ENCODE measurements at regions not wholly inside any gene's neighbourhood (a gene's known extent, or its start where the extent isn't known, plus 50 kb on each side); places are given as distances from the start of the nearest gene placed in this dataset.

DNA sequence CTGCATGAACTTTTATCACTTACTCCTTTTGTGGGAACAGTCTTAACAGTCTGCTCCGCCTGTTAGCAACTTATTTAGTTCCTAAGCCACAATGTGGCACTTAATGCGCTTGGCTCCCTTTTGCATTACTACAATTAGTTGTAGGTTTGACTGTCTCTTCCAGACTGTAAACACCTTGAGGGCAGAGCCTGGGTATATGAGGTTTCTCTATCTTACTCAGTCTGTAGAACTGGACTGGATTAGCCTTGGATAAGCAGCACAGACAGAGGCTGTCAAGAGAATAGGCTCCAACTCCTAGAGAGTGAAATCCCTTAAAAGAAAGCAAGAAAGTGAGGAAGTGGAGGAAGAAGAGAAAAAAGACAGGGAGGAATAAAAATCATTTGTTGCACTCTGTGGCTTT lies 268.3 kb upstream of the MAF start:
- H3K27me3 ChIP-seq (replicated peaks in 1 of 4; ENCODE audit: control extremely low read depth in 1 of 4, control insufficient read depth in 3 of 4, insufficient read depth in 4 of 4, low read length in 3 of 4), result no peaks in the 10 kb centered on the region
- no CpG with 5 or more reads among the region's 2 CpGs for WGBS (ENCODE audit: insufficient coverage)
- H3K9me3 ChIP-seq (ENCODE audit: control extremely low read depth in 1 of 3, control insufficient read depth in 2 of 3, insufficient read depth in 1 of 3, low read length in 2 of 3), result no peaks in the 10 kb centered on the region
- DNase-seq (no peak), ATAC-seq (ENCODE audit: low read depth) (no peak)
- no peak for TF ChIP-seq CTCF (IDR thresholded peaks at IDR 0.05)
- TF ChIP-seq EZH2 (IDR thresholded peaks at IDR 0.05; ENCODE audit: borderline replicate concordance, insufficient read depth, low read depth, low read length, poor library complexity, severe bottlenecking), result no peak
- H4K20me1 ChIP-seq (ENCODE audit: control insufficient read depth, insufficient read depth, low read length, poor library complexity, severe bottlenecking), result no peaks in the 10 kb centered on the region
- no peak overlapping the region for H3K4me3 ChIP-seq (ENCODE audit: control extremely low read depth in 1 of 5, extremely low read depth in 1 of 5, insufficient read depth in 1 of 5, low read depth in 2 of 5, low read length in 4 of 5)
- intact Hi-C loops (cut with micrococcal nuclease), result no loop called here
- ChIA-PET CTCF (no interaction called here), POLR2A (no interaction called here)
- no peak overlapping the region for H3K4me3 Mint-ChIP-seq
- H3K4me1 ChIP-seq (ENCODE audit: control insufficient read depth in 2 of 2, insufficient read depth in 2 of 2, low read length in 2 of 2), result no peaks in the 10 kb centered on the region
- H3K9me3 Mint-ChIP-seq (ENCODE audit: insufficient read depth), result no peaks in the 10 kb centered on the region
- H3K27ac ChIP-seq (ENCODE audit: low read length in 2 of 2), result no peak overlapping the region
- H3K36me3 ChIP-seq (replicated peaks in 1 of 2; ENCODE audit: control extremely low read depth in 1 of 2, control insufficient read depth in 1 of 2, extremely low read depth in 1 of 2, insufficient read depth in 2 of 2, low read length in 1 of 2), result no peaks in the 10 kb centered on the region
- H3K4me1 Mint-ChIP-seq, result no peaks in the 10 kb centered on the region
- no peak overlapping the region for H3K9ac ChIP-seq (ENCODE audit: low read length)
- no peak overlapping the region for H3K4me2 ChIP-seq (replicated peaks; ENCODE audit: low read depth, low read length, poor library complexity, severe bottlenecking)
- no peaks in the 10 kb centered on the region for H3K79me2 ChIP-seq (ENCODE audit: control insufficient read depth, insufficient read depth, low read length)
- no peak overlapping the region for H2AFZ ChIP-seq (ENCODE audit: insufficient read depth, low read depth, low read length, poor library complexity, severe bottlenecking)
- no peak overlapping the region for H3K27ac Mint-ChIP-seq
- no peaks in the 10 kb centered on the region for H3K27me3 Mint-ChIP-seq

GRCh38 chr16:79867425-79867997 lies 267.0 kb upstream of the MAF start:
- no peak for TF ChIP-seq CTCF (IDR thresholded peaks at IDR 0.05)
- TF ChIP-seq EZH2 (IDR thresholded peaks at IDR 0.05; ENCODE audit: borderline replicate concordance, insufficient read depth, low read depth, low read length, poor library complexity, severe bottlenecking), result no peak
- H3K4me3 ChIP-seq (ENCODE audit: control extremely low read depth in 1 of 5, extremely low read depth in 1 of 5, insufficient read depth in 1 of 5, low read depth in 2 of 5, low read length in 4 of 5), result no peak overlapping the region
- no peaks in the 10 kb centered on the region for H3K79me2 ChIP-seq (ENCODE audit: control insufficient read depth, insufficient read depth, low read length)
- no peak overlapping the region for H3K4me2 ChIP-seq (replicated peaks; ENCODE audit: low read depth, low read length, poor library complexity, severe bottlenecking)
- ChIA-PET POLR2A (no interaction called here), CTCF (no interaction called here)
- H4K20me1 ChIP-seq (ENCODE audit: control insufficient read depth, insufficient read depth, low read length, poor library complexity, severe bottlenecking), result no peaks in the 10 kb centered on the region
- H3K27ac ChIP-seq (ENCODE audit: low read length in 2 of 2), result no peak overlapping the region
- H3K4me1 ChIP-seq (ENCODE audit: control insufficient read depth in 2 of 2, insufficient read depth in 2 of 2, low read length in 2 of 2), result no peaks in the 10 kb centered on the region
- no peaks in the 10 kb centered on the region for H3K36me3 ChIP-seq (replicated peaks in 1 of 2; ENCODE audit: control extremely low read depth in 1 of 2, control insufficient read depth in 1 of 2, extremely low read depth in 1 of 2, insufficient read depth in 2 of 2, low read length in 1 of 2)
- DNase-seq, result no peak
- no peaks in the 10 kb centered on the region for H3K27me3 ChIP-seq (replicated peaks in 1 of 4; ENCODE audit: control extremely low read depth in 1 of 4, control insufficient read depth in 3 of 4, insufficient read depth in 4 of 4, low read length in 3 of 4)
- no peak for ATAC-seq (ENCODE audit: low read depth)
- intact Hi-C loops (cut with micrococcal nuclease), result no loop called here
- 86% methylated on average over 2 of the region's 4 CpGs for WGBS (ENCODE audit: insufficient coverage)
- H3K9me3 ChIP-seq (ENCODE audit: control extremely low read depth in 1 of 3, control insufficient read depth in 2 of 3, insufficient read depth in 1 of 3, low read length in 2 of 3), result no peaks in the 10 kb centered on the region
- Mint-ChIP-seq H3K4me3 (no peak overlapping the region), H3K4me1 (no peaks in the 10 kb centered on the region), H3K27me3 (no peaks in the 10 kb centered on the region), H3K9me3 (ENCODE audit: insufficient read depth) (no peaks in the 10 kb centered on the region), H3K27ac (no peak overlapping the region)
- H2AFZ ChIP-seq (ENCODE audit: insufficient read depth, low read depth, low read length, poor library complexity, severe bottlenecking), result no peak overlapping the region
- H3K9ac ChIP-seq (ENCODE audit: low read length), result no peak overlapping the region
